ENCODE measurements at regions not wholly inside any gene's neighbourhood (a gene's known extent, or its start where the extent isn't known, plus 50 kb on each side); places are given as distances from the start of the nearest gene placed in this dataset.

GRCh38 chr3:38984731-38985130 is 67.0 kb downstream of the SCN11A start:
- Histone ChIP-seq H3K79me2 (ENCODE audit: insufficient read depth, low read length) (no peaks in the 10 kb centered on the region), H3F3A (ENCODE audit: insufficient read depth, low read length) (no peaks in the 10 kb centered on the region), H3K9ac (ENCODE audit: low read length) (no peak overlapping the region), H3K4me1 (ENCODE audit: insufficient read depth, low read length, severe bottlenecking) (no peaks in the 10 kb centered on the region), H3K27ac (ENCODE audit: low read depth, low read length, poor library complexity, severe bottlenecking) (no peak overlapping the region), H2AFZ (ENCODE audit: low read length) (no peak overlapping the region), H3K9me2 (ENCODE audit: low read depth, low read length) (no peaks in the 10 kb centered on the region), H3K4me2 (ENCODE audit: low read length) (no peak overlapping the region), H3K4me3 (ENCODE audit: low read depth, low read length, poor library complexity, severe bottlenecking) (no peak overlapping the region), H3K27me3 (ENCODE audit: insufficient read depth, low read length) (peaks cover 7% of the 10 kb centered on the region), H3K9me3 (ENCODE audit: low read length) (no peaks in the 10 kb centered on the region), H3K36me3 (ENCODE audit: insufficient read depth, low read length) (no peaks in the 10 kb centered on the region), H4K20me1 (ENCODE audit: insufficient read depth, low read length) (no peaks in the 10 kb centered on the region)
- TF ChIP-seq, protein P1, sequence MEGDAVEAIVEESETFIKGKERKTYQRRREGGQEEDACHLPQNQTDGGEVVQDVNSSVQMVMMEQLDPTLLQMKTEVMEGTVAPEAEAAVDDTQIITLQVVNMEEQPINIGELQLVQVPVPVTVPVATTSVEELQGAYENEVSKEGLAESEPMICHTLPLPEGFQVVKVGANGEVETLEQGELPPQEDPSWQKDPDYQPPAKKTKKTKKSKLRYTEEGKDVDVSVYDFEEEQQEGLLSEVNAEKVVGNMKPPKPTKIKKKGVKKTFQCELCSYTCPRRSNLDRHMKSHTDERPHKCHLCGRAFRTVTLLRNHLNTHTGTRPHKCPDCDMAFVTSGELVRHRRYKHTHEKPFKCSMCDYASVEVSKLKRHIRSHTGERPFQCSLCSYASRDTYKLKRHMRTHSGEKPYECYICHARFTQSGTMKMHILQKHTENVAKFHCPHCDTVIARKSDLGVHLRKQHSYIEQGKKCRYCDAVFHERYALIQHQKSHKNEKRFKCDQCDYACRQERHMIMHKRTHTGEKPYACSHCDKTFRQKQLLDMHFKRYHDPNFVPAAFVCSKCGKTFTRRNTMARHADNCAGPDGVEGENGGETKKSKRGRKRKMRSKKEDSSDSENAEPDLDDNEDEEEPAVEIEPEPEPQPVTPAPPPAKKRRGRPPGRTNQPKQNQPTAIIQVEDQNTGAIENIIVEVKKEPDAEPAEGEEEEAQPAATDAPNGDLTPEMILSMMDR (IDR thresholded peaks at IDR 0.05; ENCODE audit: low read length), result no peak

DNA sequence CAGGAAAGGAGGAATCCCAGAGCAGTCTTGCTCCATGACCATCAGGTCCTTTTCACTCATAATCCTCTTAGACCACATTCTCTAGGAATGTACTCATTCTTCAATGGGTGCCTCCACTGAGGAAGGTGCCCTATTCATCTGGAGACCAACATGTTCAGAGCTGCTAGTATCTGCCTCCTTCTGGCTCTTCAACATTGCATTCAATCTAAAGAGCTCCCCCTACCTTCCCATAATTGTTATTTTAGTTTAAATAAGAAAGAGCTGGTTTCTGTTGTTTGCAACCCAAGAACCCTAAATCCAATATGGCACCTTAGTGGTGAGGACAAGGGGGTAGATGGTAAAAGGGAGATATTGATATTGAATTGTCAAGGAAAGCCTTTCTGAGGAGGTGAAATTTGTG is 67.6 kb downstream of the SCN11A start:
- no peaks in the 10 kb centered on the region for H3K9me2 ChIP-seq (ENCODE audit: low read depth, low read length)
- H3K4me3 ChIP-seq (ENCODE audit: low read depth, low read length, poor library complexity, severe bottlenecking), result no peak overlapping the region
- H4K20me1 ChIP-seq (ENCODE audit: insufficient read depth, low read length), result no peaks in the 10 kb centered on the region
- peaks cover 7% of the 10 kb centered on the region for H3K27me3 ChIP-seq (ENCODE audit: insufficient read depth, low read length)
- no peaks in the 10 kb centered on the region for H3K79me2 ChIP-seq (ENCODE audit: insufficient read depth, low read length)
- no peaks in the 10 kb centered on the region for H3F3A ChIP-seq (ENCODE audit: insufficient read depth, low read length)
- no peak overlapping the region for H2AFZ ChIP-seq (ENCODE audit: low read length)
- H3K36me3 ChIP-seq (ENCODE audit: insufficient read depth, low read length), result no peaks in the 10 kb centered on the region
- H3K9ac ChIP-seq (ENCODE audit: low read length), result no peak overlapping the region
- H3K4me1 ChIP-seq (ENCODE audit: insufficient read depth, low read length, severe bottlenecking), result no peaks in the 10 kb centered on the region
- H3K4me2 ChIP-seq (ENCODE audit: low read length), result no peak overlapping the region
- no peak overlapping the region for H3K27ac ChIP-seq (ENCODE audit: low read depth, low read length, poor library complexity, severe bottlenecking)
- H3K9me3 ChIP-seq (ENCODE audit: low read length), result no peaks in the 10 kb centered on the region
- TF ChIP-seq EZH2 (IDR thresholded peaks at IDR 0.05; ENCODE audit: borderline replicate concordance, low read length), result no peak
- TF ChIP-seq, protein P1 (IDR thresholded peaks at IDR 0.05; ENCODE audit: low read length), result peak; percentile 7; the same call in 1 of the 2 replicates

- no peak overlapping the region for H3K4me2 ChIP-seq (ENCODE audit: low read length)
These were observed 70.8 kb downstream of the SCN11A start for GRCh38 chr3:38980938-38981337.

More at GRCh38 chr3:38980938-38981337, 70.8 kb downstream of the SCN11A start:
- no peaks in the 10 kb centered on the region for H3K9me2 ChIP-seq (ENCODE audit: low read depth, low read length)
- no peaks in the 10 kb centered on the region for H4K20me1 ChIP-seq (ENCODE audit: insufficient read depth, low read length)
- no peaks in the 10 kb centered on the region for H3F3A ChIP-seq (ENCODE audit: insufficient read depth, low read length)
- H3K9me3 ChIP-seq (ENCODE audit: low read length), result no peaks in the 10 kb centered on the region
- H3K79me2 ChIP-seq (ENCODE audit: insufficient read depth, low read length), result no peaks in the 10 kb centered on the region
- no peak overlapping the region for H2AFZ ChIP-seq (ENCODE audit: low read length)
- TF ChIP-seq EZH2 (IDR thresholded peaks at IDR 0.05; ENCODE audit: borderline replicate concordance, low read length), result no peak
- TF ChIP-seq, protein P1 (IDR thresholded peaks at IDR 0.05; ENCODE audit: low read length), result no peak
- H3K4me3 ChIP-seq (ENCODE audit: low read depth, low read length, poor library complexity, severe bottlenecking), result no peak overlapping the region
- H3K9ac ChIP-seq (ENCODE audit: low read length), result no peak overlapping the region
- no peak overlapping the region for H3K27ac ChIP-seq (ENCODE audit: low read depth, low read length, poor library complexity, severe bottlenecking)
- H3K27me3 ChIP-seq (ENCODE audit: insufficient read depth, low read length), result peaks cover 7% of the 10 kb centered on the region
- H3K36me3 ChIP-seq (ENCODE audit: insufficient read depth, low read length), result no peaks in the 10 kb centered on the region
- H3K4me1 ChIP-seq (ENCODE audit: insufficient read depth, low read length, severe bottlenecking), result no peaks in the 10 kb centered on the region

Data from OCI-LY1 (cell line).